ENCODE measurements at regions not wholly inside any gene's neighbourhood (a gene's known extent, or its start where the extent isn't known, plus 50 kb on each side); places are given as distances from the start of the nearest gene placed in this dataset.

- TF ChIP-seq, protein P1, sequence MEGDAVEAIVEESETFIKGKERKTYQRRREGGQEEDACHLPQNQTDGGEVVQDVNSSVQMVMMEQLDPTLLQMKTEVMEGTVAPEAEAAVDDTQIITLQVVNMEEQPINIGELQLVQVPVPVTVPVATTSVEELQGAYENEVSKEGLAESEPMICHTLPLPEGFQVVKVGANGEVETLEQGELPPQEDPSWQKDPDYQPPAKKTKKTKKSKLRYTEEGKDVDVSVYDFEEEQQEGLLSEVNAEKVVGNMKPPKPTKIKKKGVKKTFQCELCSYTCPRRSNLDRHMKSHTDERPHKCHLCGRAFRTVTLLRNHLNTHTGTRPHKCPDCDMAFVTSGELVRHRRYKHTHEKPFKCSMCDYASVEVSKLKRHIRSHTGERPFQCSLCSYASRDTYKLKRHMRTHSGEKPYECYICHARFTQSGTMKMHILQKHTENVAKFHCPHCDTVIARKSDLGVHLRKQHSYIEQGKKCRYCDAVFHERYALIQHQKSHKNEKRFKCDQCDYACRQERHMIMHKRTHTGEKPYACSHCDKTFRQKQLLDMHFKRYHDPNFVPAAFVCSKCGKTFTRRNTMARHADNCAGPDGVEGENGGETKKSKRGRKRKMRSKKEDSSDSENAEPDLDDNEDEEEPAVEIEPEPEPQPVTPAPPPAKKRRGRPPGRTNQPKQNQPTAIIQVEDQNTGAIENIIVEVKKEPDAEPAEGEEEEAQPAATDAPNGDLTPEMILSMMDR (conservative IDR thresholded peaks at IDR 0.05; ENCODE audit: low read depth, low read length), result no peak
- TF ChIP-seq EZH2phosphoT487 (IDR thresholded peaks at IDR 0.05; ENCODE audit: borderline replicate concordance, low read length) (no peak), EZH2 (IDR thresholded peaks at IDR 0.05; ENCODE audit: low read length, unreplicated experiment) (no peak)
- no TSS peak for BruUV-seq (replicated peaks)
- no peak overlapping the region for H3K4me3 ChIP-seq (ENCODE audit: low read length)
- no peak overlapping the region for H2AFZ ChIP-seq (ENCODE audit: low read length)
- no peaks in the 10 kb centered on the region for H3K36me3 ChIP-seq (ENCODE audit: low read depth, low read length)
- H3K4me1 ChIP-seq (ENCODE audit: insufficient read depth, low read length), result no peaks in the 10 kb centered on the region
- intact Hi-C loops (cut with micrococcal nuclease), result no loop called here
- H4K20me1 ChIP-seq (ENCODE audit: low read length), result no peaks in the 10 kb centered on the region
- POLR2A ChIA-PET (ENCODE audit: unreplicated experiment), result no interaction called here
- no peaks in the 10 kb centered on the region for H3K9me2 ChIP-seq (replicated peaks; ENCODE audit: low read length)
- H3K4me2 ChIP-seq (ENCODE audit: low read length), result no peak overlapping the region
- H3K79me2 ChIP-seq (ENCODE audit: low read length), result no peaks in the 10 kb centered on the region
- H3K9ac ChIP-seq (ENCODE audit: low read length), result no peak overlapping the region
- ATAC-seq (no peak), DNase-seq (no peak)
- H3F3A ChIP-seq (ENCODE audit: low read length, unreplicated experiment), result no peaks in the 10 kb centered on the region
- no peak overlapping the region for H3K27ac ChIP-seq (ENCODE audit: low read length)
- H3K9me3 ChIP-seq (ENCODE audit: low read length), result no peaks in the 10 kb centered on the region
- CTCF ChIA-PET, result interaction anchor here (0.6 kb wide), 1 partner anchor 15 kb away, joined by 3 read pairs; no protein-coding TSS in a partner anchor
- no peaks in the 10 kb centered on the region for H3K27me3 ChIP-seq (ENCODE audit: low read length)
These were observed 1116.0 kb downstream of the TBC1D22A start for GRCh38 chr22:47878460-47878859.

DNA sequence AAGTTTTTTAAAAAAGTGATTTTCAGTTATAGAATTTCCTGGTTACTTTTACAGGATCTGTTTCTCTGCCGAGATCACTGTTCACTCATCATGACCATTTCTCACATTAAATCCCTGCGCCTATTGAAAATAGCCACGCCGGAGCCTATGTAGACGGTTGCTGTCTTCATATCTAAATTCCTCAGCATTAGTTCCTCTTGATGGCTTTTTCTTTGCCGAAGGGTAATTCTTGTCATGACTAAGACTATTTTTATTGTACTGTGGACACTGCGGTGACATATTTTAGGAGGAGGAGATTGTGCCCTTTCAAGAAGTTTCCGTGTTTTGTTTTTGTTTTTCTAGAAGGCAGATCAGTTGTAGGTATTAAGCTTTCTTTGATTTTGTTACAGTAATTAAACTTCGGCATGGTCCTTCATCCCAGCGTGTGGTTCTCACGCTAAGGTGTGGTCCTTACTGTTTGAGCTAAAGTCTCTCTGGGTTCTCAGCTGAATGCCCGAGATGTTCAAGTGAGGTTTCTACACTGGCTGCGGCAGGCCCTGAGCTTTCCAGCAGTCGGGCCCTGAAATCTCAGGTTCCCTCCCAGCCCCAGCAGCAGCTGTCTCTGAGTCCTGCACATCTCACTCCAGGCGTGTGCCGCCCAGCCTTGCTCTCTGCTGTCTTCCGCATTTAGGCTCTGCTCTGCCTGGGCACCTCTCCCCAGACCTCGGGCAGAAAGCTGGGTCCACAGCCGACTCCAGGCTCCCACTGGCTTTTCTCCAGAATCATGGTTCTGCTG is 1110.5 kb downstream of the TBC1D22A start:
- H3K9me3 ChIP-seq (ENCODE audit: low read length), result 0 out of 2 replicates have a peak, but pooled peaks cover 2% of the 10 kb centered on the region
- ChIA-PET POLR2A (ENCODE audit: unreplicated experiment) (no interaction called here), CTCF (no interaction called here)
- no peaks in the 10 kb centered on the region for H3K4me1 ChIP-seq (ENCODE audit: insufficient read depth, low read length)
- H3K27ac ChIP-seq (ENCODE audit: low read length), result no peak overlapping the region
- no peak overlapping the region for H3K4me3 ChIP-seq (ENCODE audit: low read length)
- TF ChIP-seq EZH2 (IDR thresholded peaks at IDR 0.05; ENCODE audit: low read length, unreplicated experiment) (no peak), EZH2phosphoT487 (IDR thresholded peaks at IDR 0.05; ENCODE audit: borderline replicate concordance, low read length) (no peak)
- TF ChIP-seq, protein P1 (conservative IDR thresholded peaks at IDR 0.05; ENCODE audit: low read depth, low read length), result no peak
- H3K4me2 ChIP-seq (ENCODE audit: low read length), result no peak overlapping the region
- no peaks in the 10 kb centered on the region for H3K36me3 ChIP-seq (ENCODE audit: low read depth, low read length)
- no peaks in the 10 kb centered on the region for H3K9me2 ChIP-seq (replicated peaks; ENCODE audit: low read length)
- no peaks in the 10 kb centered on the region for H3K79me2 ChIP-seq (ENCODE audit: low read length)
- no peak overlapping the region for H2AFZ ChIP-seq (ENCODE audit: low read length)
- H4K20me1 ChIP-seq (ENCODE audit: low read length), result no peaks in the 10 kb centered on the region
- H3F3A ChIP-seq (ENCODE audit: low read length, unreplicated experiment), result no peaks in the 10 kb centered on the region
- no TSS peak for BruUV-seq (replicated peaks)
- intact Hi-C loops (cut with micrococcal nuclease), result no loop called here
- DNase-seq (no peak), ATAC-seq (no peak)
- H3K9ac ChIP-seq (ENCODE audit: low read length), result no peak overlapping the region
- no peaks in the 10 kb centered on the region for H3K27me3 ChIP-seq (ENCODE audit: low read length)

DNA sequence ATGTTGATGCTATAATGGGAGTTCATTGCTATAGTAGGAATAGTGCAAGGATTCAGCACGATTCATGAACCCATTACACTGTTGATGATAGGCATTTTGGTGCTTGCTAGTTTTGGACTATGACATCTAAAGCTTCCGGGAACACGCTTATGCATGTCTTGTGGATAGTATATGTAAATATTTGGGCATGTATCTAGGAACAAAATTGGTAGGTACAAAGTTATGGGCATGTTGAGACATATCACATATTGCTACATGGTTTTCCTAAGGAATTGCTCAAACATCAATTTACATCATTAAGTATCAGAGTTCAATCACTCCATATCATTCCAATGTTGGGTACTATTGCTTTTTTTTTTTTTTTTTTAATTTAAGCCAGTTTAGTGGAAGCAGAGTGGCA is 1103.2 kb downstream of the TBC1D22A start:
- Histone ChIP-seq H3K4me3 (ENCODE audit: low read length) (no peak overlapping the region), H3F3A (ENCODE audit: low read length, unreplicated experiment) (no peaks in the 10 kb centered on the region), H3K27ac (ENCODE audit: low read length) (no peak overlapping the region), H2AFZ (ENCODE audit: low read length) (no peak overlapping the region), H3K79me2 (ENCODE audit: low read length) (no peaks in the 10 kb centered on the region), H3K9me3 (ENCODE audit: low read length) (0 out of 2 replicates have a peak, but pooled peaks cover 5% of the 10 kb centered on the region), H3K36me3 (ENCODE audit: low read depth, low read length) (no peaks in the 10 kb centered on the region), H3K4me1 (ENCODE audit: insufficient read depth, low read length) (no peaks in the 10 kb centered on the region), H3K4me2 (ENCODE audit: low read length) (no peak overlapping the region), H4K20me1 (ENCODE audit: low read length) (no peaks in the 10 kb centered on the region), H3K9me2 (replicated peaks; ENCODE audit: low read length) (no peaks in the 10 kb centered on the region), H3K27me3 (ENCODE audit: low read length) (no peaks in the 10 kb centered on the region), H3K9ac (ENCODE audit: low read length) (no peak overlapping the region)
- ATAC-seq, result no peak
- no peak for DNase-seq
- BruUV-seq (replicated peaks), result no TSS peak
- ChIA-PET POLR2A (ENCODE audit: unreplicated experiment) (no interaction called here), CTCF (no interaction called here)
- TF ChIP-seq, protein P1 (conservative IDR thresholded peaks at IDR 0.05; ENCODE audit: low read depth, low read length), result no peak
- TF ChIP-seq EZH2phosphoT487 (IDR thresholded peaks at IDR 0.05; ENCODE audit: borderline replicate concordance, low read length), result no peak
- no peak for TF ChIP-seq EZH2 (IDR thresholded peaks at IDR 0.05; ENCODE audit: low read length, unreplicated experiment)
- intact Hi-C loops (cut with micrococcal nuclease), result no loop called here

All from PC-3 (cell line).